Glomerular endothelial cell (primary cell): ENCODE measurements at regions not wholly inside any gene's neighbourhood (a gene's known extent, or its start where the extent isn't known, plus 50 kb on each side); places are given as distances from the start of the nearest gene placed in this dataset.

Experiments
- DNase-seq: peaks from one replicate; pipeline ENCODE4 v3.0.0-alpha.2; 2011; ENCODE audit warnings: low read depth, low spot score; ENCODE audit errors: extremely low read depth

DNA sequence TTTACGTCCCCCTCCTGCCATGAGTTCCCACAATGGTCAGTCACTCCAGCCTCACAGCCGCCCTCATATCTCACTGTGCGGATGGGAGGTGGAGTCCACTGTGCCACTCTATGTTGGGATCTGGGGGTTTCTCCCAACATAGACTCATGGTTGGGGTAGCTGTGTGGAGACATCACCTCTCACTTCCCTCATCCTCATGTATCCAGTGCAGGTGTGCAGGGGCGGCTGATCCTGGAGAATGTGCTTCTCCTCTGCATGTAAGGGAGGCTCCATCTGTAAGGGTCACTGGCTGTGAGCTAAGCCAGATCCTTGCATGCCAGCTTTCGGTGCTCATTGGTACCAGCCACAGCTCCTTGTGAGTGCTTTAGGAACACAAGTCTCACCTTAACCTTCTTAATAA is 400.8 kb downstream of the CDH26 start:
- no peak for DNase-seq

- no peak for DNase-seq
Measured at GRCh38 chr20:60361761-60362395, 403.7 kb downstream of the CDH26 start.

- DNase-seq, result no peak
Measured at GRCh38 chr20:60362531-60362930, 404.3 kb downstream of the CDH26 start.

- no peak for DNase-seq
Measured at GRCh38 chr20:60363698-60364097, 405.5 kb downstream of the CDH26 start.

DNA sequence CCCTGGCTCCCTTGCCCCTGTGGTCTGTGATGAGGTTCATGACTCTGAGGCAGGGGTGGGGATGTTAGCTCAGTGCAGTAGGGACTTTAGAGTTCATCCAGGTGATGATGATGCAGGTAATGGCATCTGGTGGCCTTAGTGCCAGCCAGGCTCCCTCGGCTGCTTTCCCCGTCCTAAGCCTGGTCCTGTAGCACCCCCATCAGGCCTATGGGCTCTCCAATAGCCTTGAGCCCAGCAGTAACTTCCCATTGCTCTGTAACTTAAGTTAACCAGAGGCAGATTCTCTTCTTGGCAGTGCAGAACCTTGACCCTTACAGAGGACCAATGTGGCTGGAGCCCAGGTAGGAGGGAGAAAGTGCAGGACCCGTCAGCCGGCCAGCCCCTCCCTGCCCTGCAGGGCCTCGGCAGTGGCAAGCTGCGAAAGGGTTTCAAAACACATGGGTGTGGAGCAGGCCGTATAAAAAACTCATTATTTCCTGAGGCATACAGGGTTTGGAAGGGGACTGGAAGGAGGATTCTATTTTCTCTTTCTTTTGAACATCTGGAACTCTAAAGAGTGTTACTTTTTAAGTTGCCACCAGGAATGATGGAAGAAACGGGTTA is 406.9 kb downstream of the CDH26 start:
- no peak for DNase-seq

DNA sequence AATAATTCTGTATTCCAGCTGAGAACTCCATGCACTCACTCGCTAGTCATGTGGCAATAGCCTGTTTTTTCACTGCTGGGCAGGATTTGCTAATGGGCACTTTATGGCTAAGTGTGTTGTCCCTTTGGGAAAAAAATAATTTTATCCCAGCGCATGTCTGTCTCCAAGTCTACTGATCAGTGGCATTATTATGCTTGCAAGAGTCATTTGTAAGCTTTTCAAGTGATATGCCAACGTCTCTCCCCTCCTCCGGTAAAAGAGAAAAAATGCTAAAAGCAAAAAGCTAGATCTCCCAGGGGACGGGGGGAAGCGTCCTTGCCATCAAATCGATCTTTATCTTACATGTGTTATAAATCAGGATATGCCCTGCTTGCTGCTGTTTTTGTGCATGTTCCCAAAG is 407.7 kb downstream of the CDH26 start:
- no peak for DNase-seq

DNA sequence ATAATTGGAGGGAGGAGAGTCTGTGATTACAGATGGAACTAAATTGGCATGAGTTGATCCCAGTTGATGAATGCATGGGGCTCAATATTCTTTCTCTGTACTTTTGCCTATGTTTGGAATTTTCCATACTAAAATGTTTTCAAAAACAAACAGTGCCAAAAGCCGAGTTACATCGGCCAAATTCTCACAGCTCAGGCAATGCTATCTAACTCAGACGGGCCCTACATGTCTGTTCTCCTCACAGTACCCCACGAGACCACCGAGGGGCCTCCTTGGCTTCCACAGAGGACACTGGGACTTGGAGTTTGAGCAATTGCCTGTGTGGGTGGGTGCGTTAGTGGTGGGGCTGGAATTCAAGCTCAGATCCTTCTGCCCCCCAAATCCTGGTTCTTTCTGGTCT is 413.2 kb downstream of the CDH26 start:
- no peak for DNase-seq

GRCh38 chr20:60372275-60372674 is 414.1 kb downstream of the CDH26 start:
- DNase-seq, result no peak

DNA sequence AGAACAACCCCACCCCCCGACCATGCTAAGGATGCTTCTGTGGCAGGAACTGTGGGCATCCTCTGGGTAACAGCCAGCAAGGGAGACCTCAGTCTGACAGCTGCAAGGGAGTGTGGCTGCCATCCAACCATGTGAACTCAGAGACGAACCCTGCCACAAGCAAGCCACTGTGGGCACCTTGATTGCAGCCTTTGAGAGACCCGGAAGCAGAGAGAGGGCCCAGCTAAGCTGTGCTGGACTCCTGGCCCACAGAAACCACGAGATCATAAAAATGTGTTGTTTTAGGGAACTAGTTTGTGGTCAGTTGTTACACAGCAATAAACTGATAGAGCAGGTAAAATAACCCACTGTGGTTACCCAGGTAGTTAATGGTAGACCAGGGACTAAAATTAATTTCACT is 414.6 kb downstream of the CDH26 start:
- DNase-seq, result no peak

DNA sequence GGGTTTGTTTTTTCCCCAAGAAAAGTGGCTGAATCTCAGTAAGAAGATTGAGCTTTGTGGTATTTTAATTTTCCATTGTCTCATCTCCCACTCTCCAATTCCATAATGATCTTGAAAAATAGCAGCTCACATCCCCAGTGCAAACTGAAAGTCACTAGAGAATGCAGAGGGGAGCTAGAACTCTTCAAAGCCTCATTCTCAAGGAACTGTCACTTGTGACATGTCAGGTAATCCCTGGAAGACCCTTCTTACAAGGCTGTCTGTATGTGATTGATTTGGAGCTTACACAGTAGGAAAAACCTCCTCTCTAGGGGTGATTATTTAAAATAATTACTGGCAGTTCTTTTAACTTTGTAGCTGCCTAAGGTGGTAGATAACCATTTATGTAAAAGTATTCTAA is 420.4 kb downstream of the CDH26 start:
- no peak for DNase-seq

- DNase-seq, result no peak
Measured at GRCh38 chr20:60381643-60382400, 423.6 kb downstream of the CDH26 start.

GRCh38 chr20:60389441-60389840 is 431.2 kb downstream of the CDH26 start:
- DNase-seq, result no peak

DNA sequence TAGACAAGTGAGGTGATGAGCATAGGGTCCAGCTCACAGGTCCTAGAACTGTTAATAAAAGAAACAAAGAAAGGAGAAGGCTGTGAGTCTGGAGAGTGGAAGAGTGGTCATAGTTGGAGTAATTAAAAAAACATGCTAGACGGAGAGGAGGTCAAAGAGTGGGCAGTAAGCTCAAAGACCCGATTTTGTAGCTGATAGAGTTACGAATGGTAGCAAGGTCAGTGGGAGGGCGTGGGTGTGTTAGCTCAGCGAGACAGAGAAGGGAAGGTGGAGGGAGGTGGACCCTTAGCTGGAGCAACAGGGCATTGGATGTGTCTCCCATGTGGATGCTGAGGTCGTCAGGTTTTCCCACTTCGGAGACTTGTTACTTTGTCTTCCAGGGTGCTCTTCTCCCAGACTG is 431.7 kb downstream of the CDH26 start:
- DNase-seq, result no peak

DNA sequence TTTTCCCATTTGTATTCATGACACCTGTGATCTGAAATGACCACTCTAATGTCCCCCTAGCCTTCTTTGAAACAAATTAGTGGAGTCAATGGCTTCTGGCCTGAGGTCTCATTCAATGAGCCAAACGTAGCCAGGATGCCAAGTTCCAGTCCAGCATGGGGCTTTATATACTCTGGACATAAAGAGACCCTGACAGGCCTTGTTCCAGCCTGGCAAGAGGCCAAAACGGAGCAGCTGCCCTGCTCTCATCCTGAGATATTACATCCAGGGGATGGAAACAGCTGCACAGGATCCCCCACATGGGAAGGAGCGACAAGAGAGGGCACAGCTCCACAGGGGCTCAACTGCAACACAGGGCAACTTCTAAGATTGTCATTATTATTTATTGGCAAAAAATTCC is 437.8 kb downstream of the CDH26 start:
- DNase-seq, result no peak

- DNase-seq, result no peak
Measured at GRCh38 chr20:60400567-60400966, 442.3 kb downstream of the CDH26 start.

DNA sequence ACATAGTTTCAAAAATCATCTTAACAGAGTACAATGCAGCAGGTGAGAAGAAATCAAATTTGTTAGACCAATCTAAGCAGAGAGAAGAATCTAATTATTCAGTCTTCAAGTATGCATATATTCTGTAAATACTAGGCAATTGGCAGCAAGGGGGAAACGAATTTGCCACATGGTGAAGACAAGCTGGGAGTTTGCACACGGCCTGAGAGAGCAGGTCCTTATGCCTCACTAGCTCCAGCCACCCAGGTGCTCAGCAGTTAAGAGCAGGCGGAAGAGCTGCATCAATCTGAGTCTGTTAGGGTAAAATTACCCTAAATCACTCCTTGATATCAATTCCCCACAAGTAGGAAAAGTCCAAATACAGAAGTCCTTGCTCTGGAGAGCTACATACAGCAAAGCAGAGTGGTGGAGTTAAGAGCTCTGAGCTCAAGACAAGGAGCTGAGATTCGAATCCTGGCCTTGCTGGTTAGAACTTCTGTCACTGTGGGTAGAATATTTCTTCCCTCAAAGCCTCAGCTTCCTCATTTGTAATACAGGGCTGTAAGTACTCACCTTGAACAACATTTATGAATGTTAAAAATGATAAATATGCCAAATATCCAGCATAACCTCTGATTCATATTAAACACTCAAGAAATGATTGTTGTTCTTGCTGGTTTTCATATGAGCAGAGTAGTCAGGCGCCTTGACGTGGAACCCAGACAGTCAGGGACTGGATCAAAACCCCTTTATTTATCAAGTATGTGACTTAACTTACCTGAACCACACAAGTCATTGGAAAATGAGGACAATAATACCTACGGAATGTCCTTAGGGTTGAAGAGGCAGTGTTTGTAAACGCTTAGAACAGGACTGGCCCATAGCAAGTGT is 444.2 kb downstream of the CDH26 start:
- no peak for DNase-seq

- no peak for DNase-seq
Measured at GRCh38 chr20:60403105-60403741, 445.0 kb downstream of the CDH26 start.

GRCh38 chr20:60407011-60407771 is 449.0 kb downstream of the CDH26 start:
- DNase-seq, result no peak

DNA sequence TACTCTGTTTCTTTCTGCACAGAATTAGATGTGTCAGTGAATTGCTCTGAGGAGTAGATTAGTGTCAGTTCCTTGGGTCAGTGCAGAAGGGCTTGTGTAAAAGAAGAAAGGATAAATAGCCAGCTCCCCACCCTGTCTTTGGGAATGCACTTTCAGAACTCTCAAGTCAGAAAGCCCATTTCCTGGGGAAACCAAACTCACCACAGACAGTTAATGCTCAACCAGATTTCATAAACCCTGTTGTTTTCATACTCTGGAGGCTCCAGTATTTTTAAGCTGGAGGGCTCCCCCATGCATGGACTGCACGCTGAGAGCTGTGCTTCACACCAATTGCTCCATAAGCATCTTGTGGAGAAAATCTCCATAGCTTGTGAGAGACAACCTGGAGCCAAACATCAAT is 449.7 kb downstream of the CDH26 start:
- no peak for DNase-seq

- DNase-seq, result no peak
Measured at GRCh38 chr20:60408435-60408834, 450.2 kb downstream of the CDH26 start.
